Kidney tubule cell (primary cell): ENCODE measurements at regions not wholly inside any gene's neighbourhood (a gene's known extent, or its start where the extent isn't known, plus 50 kb on each side); places are given as distances from the start of the nearest gene placed in this dataset.

Experiments used
- DNase-seq: peaks from one replicate; pipeline ENCODE4 v3.0.0-alpha.2; 2018; ENCODE audit warnings: low spot score

DNA sequence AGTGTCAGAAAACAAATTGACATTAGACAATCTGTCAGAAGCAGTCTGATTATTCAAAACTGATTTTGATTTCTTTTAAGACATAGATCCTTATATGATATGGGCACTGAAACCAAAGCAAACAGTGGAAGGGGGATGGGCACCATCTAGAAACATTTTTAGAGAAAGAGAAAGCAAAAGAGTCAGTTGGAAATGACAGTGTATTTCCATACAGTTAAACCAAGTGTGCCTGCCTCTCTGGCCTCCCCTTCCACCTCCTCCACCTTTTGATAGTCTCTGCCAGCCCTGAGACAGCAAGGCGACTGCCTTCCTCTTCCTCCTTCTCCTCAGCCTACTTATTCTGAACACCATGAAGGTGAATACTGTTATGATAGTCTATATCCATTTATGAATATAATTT is 949.7 kb downstream of the AMY1C start:
- DNase-seq = no peak

DNA sequence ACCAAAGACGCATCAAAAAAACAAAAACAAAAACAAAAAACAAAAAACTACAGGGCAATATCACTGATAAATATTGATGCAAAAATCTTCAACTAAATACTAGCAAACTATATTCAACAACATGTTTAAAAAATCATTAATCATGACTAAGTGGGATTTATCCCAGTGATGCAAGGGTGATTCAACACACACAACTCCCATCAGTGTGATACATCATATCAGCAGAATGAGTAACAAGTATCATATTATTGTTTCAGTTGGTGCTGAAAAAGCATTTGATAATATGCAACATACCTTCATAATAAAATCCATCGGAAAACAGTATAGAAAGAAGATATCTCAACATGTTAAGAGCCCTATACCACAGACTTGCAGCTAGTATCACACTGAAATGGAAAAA is 953.0 kb downstream of the AMY1C start:
- DNase-seq = no peak

DNA sequence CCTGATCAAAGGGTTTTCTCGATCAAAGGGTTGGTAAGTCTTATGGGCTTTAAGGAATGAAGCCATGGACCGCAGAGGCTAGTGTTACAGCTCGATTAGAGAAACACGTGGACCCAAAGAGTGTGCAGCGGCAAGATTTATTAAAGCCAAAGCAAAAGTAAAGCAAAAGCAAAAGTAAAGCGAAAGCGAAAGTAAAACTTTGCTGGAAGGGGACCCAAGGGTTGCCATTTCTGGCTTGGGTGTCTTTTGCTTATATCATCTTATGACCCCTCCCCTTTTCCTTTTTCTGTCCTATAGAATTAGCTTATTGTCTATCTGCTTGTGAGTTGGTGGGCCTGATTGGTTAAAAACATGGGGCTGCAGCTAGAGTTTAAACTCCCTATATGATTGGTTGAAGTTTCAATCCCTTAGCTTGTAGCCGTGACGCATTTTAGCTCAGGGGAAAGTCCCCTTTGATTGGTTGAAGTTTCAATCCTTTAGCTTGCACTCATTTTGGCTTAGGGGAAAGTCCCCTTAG is 957.0 kb downstream of the AMY1C start:
- peak; percentile 1 for DNase-seq

DNA sequence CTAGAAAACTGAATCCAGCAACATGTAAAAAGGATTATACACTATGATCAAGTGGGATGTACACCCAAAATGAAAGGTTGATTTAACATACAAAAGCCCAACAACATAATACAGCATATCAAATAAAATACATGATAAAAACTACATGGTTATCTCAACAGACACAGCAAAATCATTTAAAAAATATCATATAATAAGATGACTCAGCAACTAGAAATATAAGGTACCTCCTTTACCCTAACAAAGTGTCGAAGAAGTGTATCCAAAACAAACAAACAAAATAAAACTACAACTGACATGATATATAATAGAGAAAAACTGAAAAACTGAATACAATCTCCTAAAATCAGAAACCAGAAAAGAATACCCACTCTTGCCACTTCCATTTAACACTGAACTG is 969.1 kb downstream of the AMY1C start:
- DNase-seq = no peak

DNA sequence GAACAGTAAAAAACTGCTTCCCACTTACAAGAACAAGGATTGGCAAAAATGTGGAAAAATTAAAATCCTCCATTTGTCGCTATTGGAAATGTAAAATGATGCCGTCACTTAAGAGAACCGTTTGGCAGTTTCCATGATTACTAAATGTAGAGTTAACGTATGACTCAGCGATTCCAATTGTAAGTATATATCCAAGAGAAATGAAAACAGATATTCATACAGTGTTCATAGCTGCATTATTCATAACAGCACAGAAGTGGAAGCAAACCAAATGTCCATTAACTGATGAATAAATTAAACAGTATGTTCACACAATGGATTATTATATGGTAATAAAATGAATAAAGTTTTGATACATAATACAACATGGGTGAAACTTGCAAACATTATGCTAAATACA is 971.0 kb downstream of the AMY1C start:
- no peak for DNase-seq

DNA sequence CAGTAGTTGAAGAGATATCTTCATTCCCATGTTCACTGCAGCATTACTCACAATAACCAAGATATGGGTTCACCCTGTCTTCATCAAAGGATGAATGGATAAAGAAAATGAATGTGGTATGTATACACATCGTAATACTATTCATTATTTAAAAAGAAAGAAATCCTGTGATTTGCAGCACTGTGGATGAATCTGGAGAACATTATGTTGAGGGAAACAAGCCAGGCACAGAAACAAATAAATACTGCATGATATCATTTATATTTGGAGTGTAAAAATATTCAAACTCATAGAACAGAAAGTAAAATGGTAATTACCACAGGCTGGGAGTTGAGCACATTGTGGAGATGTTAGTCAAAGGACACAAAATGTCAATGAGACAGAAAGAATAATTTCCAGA is 977.2 kb downstream of the AMY1C start:
- no peak for DNase-seq

DNA sequence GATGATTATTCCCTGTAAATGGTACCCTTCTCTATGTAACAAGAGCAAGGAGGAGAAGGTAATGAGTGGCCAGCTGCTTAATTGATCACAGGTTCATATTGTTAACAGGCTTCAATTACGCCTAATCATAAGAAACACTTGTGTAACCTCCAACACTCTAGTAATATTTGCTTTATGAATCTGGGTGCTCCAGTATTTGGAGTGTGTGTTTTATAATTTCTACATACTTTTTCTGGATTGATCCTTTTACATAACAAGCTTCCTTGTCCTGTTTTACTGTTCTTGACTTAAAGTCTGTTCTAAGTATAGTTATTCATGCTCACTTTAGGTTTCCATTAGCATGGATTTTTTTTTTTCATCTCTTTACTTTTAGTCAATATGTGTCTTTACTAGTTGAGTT is 984.2 kb downstream of the AMY1C start:
- no peak for DNase-seq

DNA sequence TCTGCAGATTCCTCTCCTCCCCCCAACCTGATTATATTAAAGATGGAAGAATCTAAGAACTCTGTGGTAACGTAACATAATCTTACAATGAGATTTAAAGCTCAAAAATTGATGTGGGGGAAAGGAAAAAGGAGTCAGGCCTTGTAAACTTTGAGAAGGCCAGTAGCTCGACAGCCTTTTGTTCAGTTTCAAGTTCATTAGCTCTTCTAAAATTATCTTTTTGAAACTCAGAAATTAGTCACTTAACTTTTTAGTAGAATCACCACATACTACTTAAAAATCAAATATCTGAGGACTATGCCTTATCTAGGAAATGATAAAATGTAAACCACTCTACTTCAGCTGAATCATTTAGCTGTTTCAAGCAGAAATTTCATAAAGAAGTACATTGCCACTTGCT is 996.2 kb downstream of the AMY1C start:
- DNase-seq = no peak

DNA sequence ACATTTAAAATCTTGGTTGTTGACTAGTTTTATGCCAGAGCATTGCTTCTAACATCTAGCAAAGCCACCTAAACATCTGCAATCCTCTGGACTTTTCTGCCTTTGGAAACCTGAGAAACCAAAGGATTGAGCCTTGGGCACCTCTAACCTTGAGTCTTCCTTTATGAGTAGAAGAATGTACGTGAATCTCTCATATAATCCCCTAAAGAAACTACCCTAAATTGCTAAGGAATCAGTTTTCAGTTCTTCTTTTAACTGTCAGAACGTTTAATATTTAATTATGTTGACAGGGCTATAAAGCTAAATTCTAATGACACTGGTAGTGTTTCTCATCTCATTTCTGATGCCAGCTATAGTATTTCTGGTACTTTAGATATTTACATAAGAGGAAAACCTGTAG is 997.3 kb downstream of the AMY1C start:
- no peak for DNase-seq

DNA sequence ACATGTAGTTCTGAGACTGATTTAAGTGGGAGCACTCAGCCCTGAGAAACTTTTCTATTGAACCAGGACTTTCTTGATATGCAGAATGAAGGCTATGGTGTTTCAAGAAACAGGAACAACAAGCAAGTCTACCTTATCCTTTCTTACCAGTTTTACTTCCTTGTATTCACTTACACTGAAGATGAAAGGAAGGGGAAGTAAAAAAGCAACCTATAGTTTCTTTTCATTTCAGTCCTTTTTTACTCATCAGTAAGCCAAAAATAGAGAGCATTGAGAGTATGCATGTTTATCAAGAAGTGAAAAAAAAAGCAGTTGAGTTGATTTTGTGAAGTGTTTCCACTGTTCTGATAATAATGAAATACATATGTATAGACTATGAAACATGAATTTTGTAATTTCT is 1010.3 kb downstream of the AMY1C start:
- DNase-seq = no peak

DNA sequence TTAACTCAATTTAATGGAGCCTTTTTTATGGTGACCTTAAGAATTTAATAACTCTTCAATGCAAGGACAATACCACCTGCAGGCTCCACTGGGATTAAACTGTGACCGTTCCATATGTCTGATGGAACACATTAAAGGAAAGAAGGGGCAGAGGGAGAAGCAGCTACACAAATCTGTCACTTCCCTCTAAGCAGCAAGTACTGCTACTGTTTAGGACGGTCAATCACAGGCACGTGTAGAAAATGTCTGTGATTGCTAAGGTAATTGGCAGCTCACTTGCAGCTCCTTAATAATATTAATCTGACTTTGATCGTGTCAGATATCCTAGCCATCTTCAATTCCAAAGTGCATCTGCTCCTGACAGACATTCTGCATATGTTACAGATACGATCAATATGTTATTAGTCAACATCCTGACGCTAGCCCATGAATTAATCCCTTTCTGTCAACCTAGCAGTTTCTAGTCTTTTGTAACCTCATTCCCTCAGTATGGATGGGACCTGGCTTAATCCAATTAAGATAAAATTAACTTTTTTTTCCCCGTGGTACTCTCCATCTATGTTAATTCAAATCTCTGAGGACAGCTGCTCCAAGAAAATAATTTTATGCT is 1012.4 kb downstream of the AMY1C start:
- no peak for DNase-seq

DNA sequence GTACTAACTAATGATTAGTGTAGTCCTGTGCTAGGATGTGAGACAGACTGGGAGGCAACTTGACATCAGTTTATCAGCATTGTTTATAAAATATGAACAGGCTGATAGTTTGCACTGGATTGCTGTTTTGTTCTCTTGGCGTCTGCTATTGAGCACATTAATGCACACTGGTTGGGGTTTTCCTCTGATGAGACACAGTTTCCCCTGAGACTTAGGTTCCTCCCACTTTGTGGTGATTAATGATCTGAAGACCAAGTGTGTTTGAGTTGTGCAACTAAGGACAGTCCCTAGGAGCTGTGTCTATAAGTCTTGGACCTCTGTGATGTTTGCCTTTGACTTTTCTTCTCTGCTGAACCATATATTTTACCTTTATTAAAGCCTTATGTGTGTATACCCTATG is 1015.4 kb downstream of the AMY1C start:
- DNase-seq = peak; percentile 80

DNA sequence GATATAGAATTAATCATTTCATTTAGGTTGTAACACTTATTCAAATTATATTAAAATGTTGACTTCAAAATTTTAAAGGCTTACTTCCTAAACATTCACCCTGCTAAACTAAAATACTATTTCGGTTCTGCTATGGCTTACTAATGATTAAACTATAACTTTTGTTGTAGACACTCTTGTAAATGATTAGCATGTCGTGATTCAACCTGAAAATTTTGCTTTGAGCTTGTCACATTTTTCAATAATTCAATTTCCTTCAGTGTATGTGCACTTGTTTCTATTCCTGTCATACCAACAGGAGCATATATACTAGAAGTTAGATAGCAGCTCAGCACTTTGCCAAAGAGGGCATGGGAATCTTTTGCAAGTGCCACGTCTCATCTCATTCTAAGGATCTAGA is 1018.8 kb downstream of the AMY1C start:
- DNase-seq = peak; percentile 44

DNA sequence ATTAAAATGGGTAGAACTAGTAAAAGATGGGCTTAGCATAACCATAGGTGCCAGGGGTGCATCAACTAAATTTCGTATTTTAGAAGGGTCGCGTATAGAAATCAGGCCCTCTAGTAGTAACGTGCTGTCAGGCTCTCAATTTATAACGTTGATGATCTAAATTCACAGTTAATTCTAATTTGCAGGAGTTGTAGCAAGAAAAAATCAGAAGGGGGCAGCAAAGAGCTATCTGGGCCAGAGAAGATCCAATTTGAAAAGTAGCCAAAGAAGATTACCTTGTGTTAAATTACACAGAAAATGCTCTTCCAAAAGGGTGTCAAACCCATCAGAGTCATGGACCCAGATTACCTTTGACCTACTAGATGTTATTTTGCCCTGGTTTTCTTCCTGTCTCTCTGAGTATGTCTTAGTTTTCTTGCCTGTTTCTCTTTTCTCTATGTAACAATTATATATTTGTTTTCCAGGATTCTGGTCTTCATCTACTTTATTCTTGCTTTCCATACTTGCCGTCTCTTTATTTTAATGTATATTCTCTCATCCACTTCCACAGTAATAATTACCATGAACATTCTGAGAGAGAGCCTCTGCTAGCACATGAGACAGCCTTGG is 1030.9 kb downstream of the AMY1C start:
- DNase-seq = peak; percentile 37

DNA sequence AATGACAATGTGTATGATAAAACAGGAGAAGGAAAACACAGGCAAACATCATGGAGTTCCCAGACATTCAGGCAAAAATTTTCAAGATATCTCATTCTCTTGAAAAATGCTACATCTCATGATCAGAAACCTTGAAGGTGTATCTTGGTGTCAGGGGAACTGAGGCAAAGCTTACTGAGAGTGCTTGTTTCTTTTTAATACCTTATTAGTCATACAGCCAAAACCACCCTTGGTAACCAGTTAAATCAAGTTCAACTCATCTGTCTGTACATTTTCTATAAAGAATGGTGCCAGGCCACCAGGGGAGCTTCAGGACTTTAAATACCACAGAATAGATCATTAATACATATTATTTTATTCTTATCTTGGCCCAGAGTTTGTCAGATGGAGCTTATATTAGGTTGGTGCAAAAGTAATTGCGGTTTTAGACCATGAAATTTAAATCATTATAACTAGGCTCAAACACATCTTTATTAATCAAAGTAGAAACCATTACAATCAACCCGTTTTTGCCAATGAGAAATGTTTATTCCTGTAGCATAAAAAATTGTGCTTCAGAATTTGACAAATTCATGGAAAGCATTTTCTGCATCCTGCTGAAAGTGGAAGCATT is 1036.0 kb downstream of the AMY1C start:
- DNase-seq = no peak

DNA sequence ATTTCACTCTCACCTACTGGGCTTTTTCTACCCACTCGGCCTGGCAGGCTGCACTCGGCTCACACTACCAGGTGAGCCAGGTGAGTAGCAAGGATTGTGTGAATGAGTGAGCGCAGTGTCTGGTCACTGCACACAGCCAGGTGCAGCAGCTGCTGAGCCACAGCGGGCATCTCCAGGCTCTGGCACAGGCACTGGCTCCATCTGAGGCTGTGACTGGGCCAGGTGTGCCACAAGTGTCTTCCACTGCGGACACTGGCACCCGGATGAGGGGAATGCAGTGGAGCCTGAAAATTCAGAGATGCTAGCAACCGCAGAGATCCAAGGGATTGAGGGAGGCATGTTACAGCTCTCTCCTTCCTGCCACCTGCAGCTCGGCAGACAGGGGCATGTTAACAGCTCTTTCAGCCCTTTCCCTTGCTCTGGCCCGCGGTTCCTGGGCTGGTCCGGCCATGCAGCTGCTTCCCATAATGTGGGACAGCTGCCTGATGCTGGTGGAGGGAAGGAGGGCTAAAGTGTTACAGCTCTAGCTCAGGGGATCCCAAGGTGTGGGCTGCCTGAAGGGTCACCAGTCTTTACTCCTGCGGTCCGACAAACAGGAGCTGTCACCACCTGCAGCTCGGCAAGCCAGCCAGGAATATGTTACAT is 1038.3 kb downstream of the AMY1C start:
- no peak for DNase-seq

DNA sequence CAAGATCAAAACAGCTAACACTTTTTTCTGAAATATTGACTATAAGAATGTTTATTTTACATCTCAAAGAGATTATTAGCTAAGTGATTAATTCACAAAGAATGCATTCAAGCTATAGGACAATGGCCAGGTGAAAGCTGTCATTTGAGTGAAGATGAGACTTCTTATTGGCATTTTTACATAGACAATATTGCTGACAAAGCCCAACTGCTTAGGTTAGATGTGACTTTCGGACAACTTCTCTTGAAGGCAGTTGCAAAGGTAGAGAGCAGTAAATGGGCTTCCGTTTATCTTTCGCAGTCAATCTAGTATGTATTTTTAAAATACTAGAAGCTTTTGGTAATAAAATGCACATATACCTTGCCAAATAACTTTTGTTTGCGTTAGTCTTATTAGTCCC is 1041.3 kb downstream of the AMY1C start:
- no peak for DNase-seq

DNA sequence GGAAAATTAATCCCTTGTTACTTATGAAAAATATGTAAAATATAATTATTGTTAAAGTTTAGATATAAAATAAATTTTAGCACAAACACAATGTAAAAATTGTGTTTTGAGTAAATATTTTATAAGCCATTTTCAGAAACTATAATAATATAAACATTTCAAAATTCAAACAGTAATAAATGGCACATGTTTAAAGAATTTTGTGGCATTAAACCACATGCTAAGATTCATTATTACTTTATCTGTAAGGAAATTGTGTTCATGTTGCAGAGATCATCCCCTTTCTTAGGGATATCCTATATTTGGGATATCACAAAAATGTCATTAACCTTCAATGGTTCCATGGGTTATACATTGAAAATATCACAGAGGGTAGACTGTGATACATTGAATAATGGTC is 1044.3 kb downstream of the AMY1C start:
- no peak for DNase-seq

DNA sequence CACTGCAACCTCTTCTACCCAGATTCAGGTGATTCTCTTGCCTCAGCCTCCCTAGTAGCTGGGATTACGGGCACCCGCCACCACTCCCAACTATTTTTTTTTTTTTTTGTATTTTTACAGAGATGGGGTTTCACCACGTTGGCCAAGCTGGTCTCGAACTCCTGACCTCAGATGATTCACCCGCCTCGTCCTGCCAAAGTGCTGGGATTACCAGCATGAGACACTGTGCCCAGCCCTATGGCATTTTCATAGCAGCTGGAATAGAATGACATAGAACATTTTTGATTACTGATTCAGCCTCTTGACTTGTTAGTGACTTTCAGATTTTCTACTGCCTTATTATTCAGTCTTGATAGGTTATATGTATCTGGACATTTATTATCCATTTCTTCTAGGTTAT is 1046.2 kb downstream of the AMY1C start:
- peak; percentile 8 for DNase-seq

DNA sequence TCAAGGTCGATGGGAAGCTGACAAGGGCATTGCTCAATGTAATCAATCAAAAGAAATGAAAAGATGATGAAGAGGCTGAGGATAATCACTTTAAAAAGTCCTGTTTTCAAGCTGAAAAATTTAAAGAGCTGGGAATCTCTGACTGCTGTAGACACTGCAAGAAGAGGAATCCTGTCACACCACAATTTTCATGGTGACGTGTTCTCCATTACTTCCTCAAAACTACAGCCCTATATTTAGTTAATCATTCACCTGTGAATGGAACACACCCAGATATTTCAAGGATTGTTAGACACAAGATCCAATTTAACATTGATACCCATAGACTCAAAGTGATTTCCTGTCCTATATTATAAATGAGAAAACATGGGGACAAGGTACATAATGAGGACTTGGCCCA is 1048.3 kb downstream of the AMY1C start:
- peak; percentile 59 for DNase-seq

DNA sequence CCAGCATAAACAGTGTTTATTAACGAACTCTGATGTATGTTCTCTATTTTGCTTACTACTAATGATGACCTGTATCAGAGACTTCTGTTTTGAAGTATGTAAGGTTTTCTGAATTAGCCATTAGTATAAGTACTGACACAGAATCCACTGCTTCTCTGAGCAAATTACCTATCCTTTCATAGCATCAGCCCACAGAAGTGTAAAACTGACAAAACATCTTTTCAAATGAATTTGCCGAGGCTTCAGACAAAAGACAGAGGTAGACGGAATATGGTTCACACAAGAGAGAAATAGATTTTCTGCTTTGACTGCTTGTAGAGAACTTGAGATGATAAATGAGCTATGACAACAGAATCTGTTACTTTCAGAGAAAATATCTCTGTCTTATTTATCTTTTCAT is 1051.6 kb downstream of the AMY1C start:
- DNase-seq = no peak

DNA sequence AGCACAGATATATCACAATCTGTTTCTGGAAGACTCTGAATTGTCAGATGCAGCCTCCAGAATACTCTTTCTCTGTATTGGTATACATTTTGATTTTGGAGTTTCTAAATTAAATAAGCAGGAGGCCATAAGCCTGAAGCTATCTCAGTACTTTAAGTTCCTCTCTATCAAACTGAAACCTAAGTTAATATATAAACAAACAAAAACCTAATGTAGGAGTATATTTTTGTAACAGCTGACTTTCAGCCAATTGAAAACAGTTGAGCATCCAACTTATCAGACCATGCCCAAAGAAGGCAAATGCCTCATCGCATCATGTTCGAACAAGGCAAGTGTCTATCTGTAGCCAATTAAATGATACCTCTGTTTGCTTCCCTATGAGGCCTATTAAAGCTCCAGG is 1054.4 kb downstream of the AMY1C start:
- no peak for DNase-seq

DNA sequence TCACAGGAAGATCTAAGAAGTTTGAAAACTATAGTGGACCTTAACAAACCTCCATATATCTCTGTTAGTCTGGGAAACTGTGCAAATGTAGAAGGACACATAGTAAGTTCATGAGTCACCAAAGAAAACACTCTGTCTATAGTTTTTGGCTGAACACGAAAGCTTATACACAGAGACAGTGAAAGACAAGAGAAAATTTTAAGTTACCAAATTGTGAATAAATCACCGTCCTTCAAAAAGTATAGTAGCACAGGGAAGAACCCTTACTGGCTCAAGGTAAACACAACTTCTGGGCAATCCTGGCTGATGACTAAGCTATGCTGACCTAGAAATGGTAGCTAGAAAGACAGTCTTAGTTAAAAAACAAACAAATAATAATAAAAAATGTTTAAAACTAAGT is 1057.9 kb downstream of the AMY1C start:
- no peak for DNase-seq
